ENCODE measurements at regions not wholly inside any gene's neighbourhood (a gene's known extent, or its start where the extent isn't known, plus 50 kb on each side); places are given as distances from the start of the nearest gene placed in this dataset.

GRCh38 chr5:52419357-52419756, 368.4 kb upstream of the ITGA1 start:
- no peak for DNase-seq

- no peak for DNase-seq
Measured at GRCh38 chr5:52427615-52428014, 360.1 kb upstream of the ITGA1 start.

DNA sequence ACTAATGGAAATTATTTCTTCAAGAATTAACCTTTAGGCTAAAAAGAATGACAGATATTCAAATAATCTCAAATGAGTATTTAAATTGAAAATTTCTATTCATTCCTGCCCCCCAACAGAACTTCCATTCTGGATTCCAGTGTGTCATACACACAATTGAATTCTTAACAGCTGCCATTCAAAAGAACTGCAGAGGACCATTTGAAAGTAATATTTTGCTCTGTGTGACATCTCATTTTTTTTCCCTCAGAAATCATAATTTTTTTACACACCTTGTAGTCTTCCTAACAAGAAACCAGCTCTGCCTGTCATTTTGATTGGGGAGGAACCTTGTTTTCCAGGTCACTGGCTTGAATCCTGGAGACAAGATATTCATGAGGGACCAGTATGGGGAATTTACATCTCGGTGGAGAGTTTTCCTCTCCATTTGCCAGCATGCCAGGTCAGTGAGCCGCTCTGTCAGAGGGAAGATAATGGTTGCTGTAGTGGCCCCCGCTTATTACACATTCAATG, 358.7 kb upstream of the ITGA1 start:
- DNase-seq = no peak

- DNase-seq = no peak
Measured at GRCh38 chr5:52441768-52442167, 345.9 kb upstream of the ITGA1 start.

DNA sequence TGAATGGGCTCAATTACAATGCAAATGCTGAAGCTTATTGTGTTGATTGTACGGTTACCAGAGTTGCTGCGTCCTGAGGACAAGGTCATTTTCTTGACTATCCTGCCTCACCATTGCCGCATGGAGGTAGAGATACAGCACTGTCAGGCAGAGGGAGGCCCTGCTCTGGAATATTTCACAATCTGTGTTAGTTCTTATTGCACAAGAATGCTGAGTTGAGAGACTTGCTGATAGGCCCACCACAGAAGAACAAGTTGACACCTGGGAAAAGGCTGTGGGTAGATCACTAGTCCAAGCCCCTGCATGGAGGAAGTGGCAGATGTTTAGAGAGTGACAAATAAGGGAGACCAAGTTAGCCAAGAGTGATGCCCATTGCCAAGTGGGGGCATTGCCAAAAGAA, 344.5 kb upstream of the ITGA1 start:
- no peak for DNase-seq

GRCh38 chr5:52448111-52448510, 339.6 kb upstream of the ITGA1 start:
- no peak for DNase-seq

DNA sequence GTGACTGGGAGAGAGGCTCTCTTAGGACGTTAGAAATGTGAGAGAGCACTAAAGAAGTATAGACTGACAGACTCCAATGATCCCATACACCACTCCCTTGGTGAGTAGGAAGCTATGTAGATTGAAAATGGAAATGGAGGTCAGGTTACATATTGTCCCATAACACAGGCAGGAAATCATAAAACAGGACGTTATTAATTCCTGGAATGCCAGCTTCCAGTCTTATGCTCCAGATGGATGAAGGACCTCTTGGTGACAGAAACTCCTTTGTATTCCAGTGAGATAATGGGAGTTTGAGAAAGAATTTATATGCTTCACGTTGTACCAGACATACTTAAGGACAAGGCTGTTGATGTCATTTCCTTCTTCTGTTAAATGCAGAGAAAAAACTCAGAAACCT, 338.2 kb upstream of the ITGA1 start:
- no peak for DNase-seq

GRCh38 chr5:52452098-52452497, 335.6 kb upstream of the ITGA1 start:
- no peak for DNase-seq

GRCh38 chr5:52453176-52453575, 334.5 kb upstream of the ITGA1 start:
- DNase-seq = no peak

DNA sequence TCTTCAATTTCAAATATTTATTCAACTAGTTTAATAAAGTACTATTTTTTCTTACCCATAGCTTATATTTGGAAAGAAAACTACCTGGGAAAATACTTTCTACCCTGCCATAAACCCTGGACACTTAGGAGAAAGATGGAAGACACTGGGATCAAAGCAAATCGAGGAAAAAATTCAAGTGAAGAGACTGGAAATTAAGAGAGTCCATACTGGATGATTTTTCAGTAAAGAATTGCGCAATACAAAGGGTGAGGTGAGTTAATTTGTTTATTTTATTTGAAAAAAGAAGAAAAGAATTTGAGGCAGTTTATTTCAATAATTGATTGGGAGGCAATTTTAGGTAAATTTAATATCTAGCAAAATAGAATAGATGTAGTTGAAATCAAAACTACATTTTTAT, 331.8 kb upstream of the ITGA1 start:
- no peak for DNase-seq

DNA sequence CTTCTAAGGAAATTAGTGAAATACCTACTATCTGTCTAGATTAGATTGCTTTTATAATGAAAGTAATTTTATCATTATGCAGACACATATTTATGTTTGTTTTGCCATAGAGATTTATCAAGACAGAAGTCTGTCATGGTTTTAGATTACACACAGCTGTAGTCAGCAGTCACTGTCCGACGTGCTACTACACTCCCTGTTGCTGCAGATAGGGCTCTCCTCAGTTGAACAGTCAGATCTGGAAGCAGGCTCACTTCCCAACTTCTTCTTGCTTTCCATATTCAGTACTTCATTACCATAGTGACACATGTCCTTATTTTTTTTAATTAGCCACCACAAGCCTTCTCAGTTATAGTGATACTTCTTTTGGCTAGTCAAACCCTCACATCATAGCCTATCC, 329.9 kb upstream of the ITGA1 start:
- no peak for DNase-seq

DNA sequence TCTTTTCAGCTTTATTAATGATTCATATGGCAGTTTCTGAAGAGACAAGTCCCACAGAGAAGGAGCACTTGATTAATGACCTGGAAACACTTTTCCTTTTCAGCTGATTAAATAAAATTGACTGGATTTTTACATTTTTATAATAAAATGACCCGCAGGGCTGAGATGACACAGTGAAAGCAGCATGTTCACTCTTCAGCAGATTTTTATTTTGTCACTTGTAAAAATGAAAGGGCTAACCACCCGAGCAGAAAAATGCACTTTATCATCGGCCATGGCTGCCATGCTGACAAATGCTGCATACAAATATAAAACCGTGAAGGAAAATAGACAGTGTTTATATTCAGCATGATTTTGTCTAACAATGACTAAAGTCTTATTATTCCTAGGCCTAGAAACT, 321.6 kb upstream of the ITGA1 start:
- DNase-seq = no peak

DNA sequence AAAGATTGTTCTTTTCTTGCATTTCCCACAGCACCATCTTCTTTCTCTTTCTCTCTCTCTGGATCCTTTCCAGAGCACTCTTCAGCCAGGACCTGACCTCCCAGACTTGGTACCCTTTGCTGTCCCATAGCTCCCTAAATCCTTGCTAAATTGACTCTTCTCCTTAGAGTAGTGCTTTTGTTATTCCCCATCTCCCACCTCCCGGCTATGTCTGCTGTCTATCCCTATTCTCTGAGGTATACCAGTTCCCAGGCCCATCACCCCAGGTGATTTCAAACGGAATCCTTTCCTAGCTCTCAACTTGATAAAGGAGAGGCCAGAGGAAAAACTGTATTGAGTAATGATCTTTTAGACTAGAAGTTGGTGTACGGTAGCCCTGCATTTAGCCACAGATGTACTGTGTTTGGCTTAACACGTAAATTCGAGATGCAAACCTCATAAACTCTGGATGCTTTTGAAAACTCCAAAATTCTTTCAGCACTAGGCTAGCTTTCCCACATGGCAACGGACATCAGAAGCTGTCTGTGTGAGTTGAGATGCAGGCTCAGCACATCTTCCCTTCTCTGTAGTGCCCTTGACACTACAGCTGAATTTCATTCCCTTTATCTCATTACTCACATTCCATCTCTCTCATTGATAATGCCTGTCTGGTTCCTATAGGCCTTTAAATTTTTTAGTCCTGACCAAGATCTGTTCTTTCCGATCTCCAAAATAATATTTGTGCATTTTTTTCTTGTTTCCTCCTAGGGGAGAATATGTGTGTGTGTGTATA, 320.8 kb upstream of the ITGA1 start:
- no peak for DNase-seq

- DNase-seq = no peak
Measured at GRCh38 chr5:52468976-52469375, 318.7 kb upstream of the ITGA1 start.

- peak; percentile 25 for DNase-seq
Measured at GRCh38 chr5:52469420-52469819, 318.3 kb upstream of the ITGA1 start.

- DNase-seq = no peak
Measured at GRCh38 chr5:52469835-52470234, 317.9 kb upstream of the ITGA1 start.

DNA sequence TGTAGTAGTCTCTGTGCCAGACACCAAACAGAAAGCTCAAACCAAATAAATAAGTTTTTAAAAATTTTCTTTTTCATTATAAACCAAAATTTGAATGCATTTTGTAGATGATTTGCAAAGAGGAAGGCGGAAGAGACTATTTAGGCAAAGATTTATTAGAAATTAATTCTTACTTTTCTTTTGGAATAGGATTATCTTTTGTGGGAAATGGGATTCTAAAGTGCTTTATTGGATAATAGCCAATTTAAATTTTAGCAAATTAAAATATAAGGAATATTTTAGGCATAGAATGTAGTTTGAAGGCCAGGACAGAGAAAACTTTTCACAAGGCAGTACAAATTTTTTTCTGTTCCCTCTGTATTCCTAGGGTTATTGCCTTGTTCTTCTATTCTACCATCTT, 311.4 kb upstream of the ITGA1 start:
- DNase-seq = no peak

DNA sequence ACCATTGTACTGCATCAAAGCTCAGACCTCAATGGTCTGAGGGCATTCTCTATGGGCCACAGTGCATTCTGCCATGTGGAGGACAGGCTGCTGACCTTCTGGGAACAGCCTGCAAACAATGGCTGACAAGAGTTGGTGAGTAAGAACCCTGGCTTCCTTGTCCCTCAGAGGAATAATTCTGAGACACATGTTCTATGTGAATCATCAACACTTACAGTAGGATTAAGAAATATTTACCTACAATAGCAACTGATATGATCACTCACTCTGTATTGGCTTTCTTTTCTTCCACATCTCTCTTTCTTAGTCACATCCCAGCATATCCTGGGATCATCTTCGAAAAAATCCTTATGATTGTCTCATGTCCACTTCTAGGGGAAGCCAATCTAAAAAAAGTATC, 306.5 kb upstream of the ITGA1 start:
- no peak for DNase-seq

DNA sequence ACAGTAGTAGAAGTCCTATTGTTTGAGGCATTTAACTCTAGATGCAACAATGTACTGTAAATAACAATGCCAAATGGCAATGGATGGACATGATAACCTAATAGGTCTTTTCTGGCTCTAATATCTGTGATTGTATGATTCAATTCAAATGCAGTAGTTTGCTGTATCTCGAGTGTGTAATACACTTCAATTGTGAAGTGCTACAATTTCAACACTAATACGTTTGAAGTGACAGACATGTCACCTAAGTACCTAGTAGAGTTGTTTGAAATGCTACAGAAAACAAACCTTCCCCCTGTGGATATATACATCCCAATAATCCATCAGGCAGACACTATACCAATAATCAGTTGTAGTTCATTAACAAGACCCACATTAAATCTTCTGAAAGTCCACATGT, 305.9 kb upstream of the ITGA1 start:
- no peak for DNase-seq

GRCh38 chr5:52491071-52491787, 296.5 kb upstream of the ITGA1 start:
- DNase-seq = no peak

GRCh38 chr5:52491818-52492217, 295.9 kb upstream of the ITGA1 start:
- DNase-seq = no peak

DNA sequence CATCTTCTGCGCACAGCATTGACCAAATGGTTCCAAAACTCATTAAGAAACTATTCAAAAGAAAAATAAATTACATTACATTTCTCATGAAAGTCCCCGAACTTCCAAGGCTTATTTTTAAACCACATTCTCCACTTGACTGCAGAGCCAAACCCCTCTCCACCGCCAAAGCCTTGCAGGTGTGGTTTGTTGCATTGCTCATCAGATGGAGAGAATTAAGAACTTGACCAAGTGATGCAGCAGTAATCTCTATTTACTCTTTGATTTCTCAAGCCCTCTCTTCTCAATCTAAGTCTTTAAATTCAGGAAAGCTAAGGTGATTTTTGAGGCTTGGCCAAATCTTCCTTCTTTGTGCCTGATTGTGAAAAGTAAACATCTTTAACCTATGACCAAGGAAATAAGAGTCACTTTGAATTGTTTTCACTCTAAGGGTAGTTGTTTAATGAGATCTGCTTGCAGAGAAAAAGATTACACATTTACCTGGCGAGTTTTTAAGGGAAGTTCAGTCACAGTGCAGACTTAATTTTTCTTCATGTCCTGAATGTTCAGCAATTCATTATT, 290.5 kb upstream of the ITGA1 start:
- no peak for DNase-seq

DNA sequence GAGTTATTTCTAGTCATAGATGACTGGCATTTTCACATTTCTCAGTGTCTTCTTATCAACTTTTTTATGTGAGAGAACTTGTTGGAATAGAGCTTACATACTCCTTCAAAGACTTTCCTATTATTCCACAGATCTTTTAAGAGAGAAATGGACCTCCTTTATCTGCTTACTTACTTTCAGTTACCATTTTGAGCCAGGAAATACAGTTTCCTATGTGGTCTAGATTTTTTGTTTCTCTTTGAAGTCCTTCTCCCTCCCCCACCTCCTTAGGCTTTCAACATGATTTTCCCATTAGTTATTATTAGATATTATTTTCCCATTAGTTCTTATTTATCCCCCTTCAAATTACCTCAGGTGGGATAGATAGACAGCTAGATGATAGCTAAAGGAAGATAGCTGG, 289.1 kb upstream of the ITGA1 start:
- no peak for DNase-seq

- no peak for DNase-seq
Measured at GRCh38 chr5:52502460-52502999, 285.2 kb upstream of the ITGA1 start.
